ENCODE measurements at regions not wholly inside any gene's neighbourhood (a gene's known extent, or its start where the extent isn't known, plus 50 kb on each side); places are given as distances from the start of the nearest gene placed in this dataset.
"Not testable (repeated sequence)": the region's sequence is repeated elsewhere in the genome, so short reads cannot be mapped to it uniquely, and the experiment has no call there.

DNA sequence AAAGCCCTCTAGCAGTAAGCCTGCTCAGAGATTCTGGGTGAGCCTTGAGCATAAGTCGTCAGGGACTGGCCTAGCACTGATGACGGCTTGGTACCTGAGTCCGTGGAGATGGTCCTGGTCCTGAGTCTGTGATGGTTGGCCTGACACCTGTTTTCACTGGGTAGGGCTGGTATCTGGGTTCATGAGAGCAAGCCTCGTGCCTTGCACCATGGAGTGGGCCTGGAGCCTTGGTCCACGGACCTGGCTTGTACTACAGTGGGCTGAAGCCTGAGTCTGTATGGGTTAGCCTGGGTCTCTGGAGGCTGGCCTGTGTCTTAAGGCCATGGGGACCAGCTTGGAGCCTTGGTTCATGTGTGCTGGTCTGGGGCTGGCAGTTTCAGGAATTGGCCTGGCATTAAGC, 310.3 kb upstream of the ISL1 start:
- H3K27me3 ChIP-seq = no peaks in the 10 kb centered on the region
- H3K9me3 ChIP-seq = no peaks in the 10 kb centered on the region; the same call in 1 of the 2 replicates
- no peak overlapping the region for H3K4me3 ChIP-seq
- no peak for DNase-seq
- H3K36me3 ChIP-seq = no peaks in the 10 kb centered on the region

DNA sequence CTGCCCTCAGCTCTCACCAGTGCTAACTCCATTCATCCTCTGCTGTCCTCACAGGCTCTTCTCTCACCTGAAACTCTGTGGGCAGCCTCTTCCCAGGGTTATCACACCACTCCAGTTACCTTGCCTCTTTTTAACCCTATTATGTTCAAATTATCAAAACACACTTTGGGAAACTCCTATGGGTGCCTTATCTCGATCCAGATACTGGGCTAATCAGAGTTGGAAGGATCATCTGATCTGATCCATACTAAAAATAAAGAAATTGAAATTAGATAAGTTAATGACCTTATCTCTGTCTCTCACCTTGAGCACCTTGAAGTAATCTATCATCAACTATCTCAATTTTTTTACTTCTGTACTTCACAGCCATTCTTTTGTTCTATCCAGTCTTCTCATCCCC, 300.5 kb upstream of the ISL1 start:
- no peak for DNase-seq
- Histone ChIP-seq H3K9me3 (no peaks in the 10 kb centered on the region), H3K36me3 (no peaks in the 10 kb centered on the region), H3K27me3 (no peaks in the 10 kb centered on the region), H3K4me3 (no peak overlapping the region)

DNA sequence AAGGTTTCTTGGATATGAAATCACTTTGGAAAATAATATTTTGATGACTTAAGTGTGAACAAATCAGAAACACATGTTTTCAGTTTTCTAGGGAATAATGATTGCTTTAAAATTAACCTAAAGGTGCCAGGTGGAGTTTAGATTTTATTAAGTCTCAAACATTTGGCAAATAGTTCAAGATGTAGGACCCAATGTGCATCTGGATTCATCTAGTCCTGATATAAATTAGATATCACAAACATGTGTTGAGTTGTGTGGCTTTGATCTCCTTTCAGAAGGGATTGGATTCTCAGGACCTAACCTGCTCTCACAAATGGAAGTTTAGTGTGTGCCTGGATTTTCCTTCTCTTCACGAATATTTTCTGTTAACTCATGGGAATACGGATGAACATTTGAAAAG, 291.4 kb upstream of the ISL1 start:
- Histone ChIP-seq H3K9me3 (no peaks in the 10 kb centered on the region), H3K27me3 (no peaks in the 10 kb centered on the region; the same call in 1 of the 2 replicates), H3K4me3 (no peak overlapping the region), H3K36me3 (no peaks in the 10 kb centered on the region)
- no peak for DNase-seq

DNA sequence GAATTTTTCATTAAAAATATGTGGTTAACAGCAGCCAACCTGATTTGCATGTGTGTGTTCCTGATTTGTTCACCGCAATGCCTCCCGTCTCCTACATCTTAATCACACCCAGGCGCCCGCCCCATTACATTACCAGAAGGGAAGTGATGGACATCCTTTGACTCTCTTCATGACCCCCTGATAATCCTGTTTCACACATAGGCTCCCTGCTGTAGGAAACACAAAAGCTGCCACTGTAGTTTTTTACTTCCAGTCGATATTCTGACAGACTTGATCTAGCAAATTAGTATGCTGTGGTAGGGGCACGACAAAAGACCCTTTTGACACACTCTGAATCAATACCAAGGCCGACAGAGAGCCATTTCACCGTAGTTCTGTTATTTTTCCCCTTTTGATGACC, 287.8 kb upstream of the ISL1 start:
- no peak for DNase-seq
- no peaks in the 10 kb centered on the region for H3K36me3 ChIP-seq
- H3K27me3 ChIP-seq = no peaks in the 10 kb centered on the region; the same call in 1 of the 2 replicates
- H3K9me3 ChIP-seq = no peaks in the 10 kb centered on the region
- H3K4me3 ChIP-seq = no peak overlapping the region

DNA sequence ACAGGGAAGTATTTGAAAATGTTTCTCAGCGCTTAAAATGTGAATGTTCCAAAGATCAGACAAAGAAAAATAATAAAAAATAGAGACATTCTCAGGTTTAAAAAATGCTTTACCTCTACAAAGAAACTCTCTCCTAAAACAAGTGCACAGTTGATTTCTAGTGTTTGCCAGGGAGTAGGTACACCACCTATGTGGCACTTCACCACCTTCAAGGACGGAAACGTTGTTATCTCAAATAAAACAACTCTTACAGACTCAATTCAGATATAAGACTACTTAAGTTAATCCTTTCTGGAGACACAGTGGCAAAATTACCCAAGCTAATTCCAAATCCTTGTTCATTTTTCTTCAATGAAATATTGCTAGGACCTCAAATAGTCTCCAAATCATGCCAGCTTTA, 286.4 kb upstream of the ISL1 start:
- Histone ChIP-seq H3K9me3 (no peaks in the 10 kb centered on the region), H3K36me3 (no peaks in the 10 kb centered on the region), H3K27me3 (no peaks in the 10 kb centered on the region; the same call in 1 of the 2 replicates), H3K4me3 (no peak overlapping the region)
- no peak for DNase-seq

DNA sequence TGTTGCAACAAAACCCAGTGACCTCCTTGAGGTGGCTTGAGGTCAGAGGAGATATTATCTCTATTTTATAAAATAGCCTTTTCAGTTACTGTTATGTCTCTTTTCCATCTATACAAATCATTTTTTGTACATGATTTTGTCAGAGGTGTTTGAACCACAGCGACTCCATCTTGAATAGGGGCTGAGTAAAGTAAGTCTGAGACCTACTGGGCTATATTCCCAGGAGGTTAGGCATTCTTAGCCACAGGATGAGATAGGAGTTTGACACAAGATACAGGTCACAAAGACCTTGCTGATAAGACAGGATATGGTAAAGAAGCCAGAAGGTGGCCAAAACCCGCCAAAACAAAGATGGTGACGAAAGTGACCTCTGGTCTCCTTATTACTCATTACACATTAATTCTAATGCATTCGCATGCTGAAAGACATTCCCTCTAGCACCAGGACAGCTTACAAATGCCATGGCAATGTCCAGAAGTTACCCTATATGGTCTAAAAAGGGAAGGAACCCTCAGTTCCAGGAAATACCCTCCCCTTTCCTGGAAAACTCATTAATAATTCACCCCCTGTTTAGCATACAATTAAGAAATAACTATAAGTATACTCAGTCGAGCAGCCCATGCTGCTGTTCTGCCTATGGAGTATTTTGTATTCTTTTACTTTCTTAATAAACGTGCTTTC, 283.9 kb upstream of the ISL1 start:
- no peaks in the 10 kb centered on the region for H3K27me3 ChIP-seq
- DNase-seq = no peak
- no peaks in the 10 kb centered on the region for H3K36me3 ChIP-seq
- H3K9me3 ChIP-seq = no peaks in the 10 kb centered on the region
- H3K4me3 ChIP-seq = no peak overlapping the region

DNA sequence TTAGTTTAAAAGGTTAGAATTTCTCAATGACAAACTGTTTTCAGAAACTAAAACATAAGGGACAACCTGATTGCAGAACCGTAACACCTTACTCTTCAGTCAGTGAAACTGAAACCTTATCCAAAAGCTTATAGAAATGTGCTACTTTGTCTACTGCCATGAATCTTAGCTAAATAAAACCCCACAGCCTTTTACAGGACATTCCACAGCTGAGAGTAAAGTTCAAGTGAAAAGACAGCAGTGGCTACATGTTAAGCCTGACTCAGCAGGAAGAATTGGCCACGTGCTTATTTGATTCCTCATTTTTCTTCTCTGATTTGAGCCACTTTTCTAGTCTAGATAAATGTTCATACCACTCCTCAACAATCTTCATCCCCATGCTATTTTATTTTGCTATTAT, 278.7 kb upstream of the ISL1 start:
- Histone ChIP-seq H3K9me3 (no peaks in the 10 kb centered on the region), H3K27me3 (no peaks in the 10 kb centered on the region), H3K4me3 (no peak overlapping the region), H3K36me3 (no peaks in the 10 kb centered on the region)
- DNase-seq = no peak

DNA sequence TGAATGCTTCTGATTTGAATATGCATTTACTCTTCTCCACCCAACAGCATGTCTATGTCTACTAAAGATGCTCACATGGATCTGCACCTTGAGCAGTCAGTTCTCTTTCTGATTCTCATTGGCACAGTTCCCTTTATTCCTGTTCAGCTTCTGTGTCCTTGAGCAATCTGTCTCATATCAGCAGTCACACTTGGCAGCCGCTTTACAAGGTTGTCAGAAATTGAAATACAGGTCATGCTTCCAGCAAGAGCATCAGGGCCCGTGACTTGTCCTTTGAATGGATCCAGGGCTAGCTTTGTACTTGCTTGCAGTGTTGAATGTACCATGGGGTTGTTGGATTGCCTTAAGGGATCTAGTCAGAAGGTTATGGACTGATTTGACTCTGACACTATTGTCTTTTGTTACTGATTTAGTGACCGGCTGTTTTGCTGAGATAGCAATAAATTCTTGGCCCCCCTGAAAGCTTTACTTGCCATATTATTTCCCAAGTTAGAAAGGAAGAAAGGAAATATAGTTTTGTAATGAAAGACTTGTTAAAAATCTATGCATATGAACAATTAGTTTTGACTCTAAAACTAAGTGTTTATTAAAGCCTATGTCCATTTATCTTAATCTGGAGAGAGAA, 273.4 kb upstream of the ISL1 start:
- H3K36me3 ChIP-seq = no peaks in the 10 kb centered on the region
- no peaks in the 10 kb centered on the region for H3K27me3 ChIP-seq
- H3K4me3 ChIP-seq = no peak overlapping the region
- H3K9me3 ChIP-seq = no peaks in the 10 kb centered on the region
- DNase-seq = no peak

DNA sequence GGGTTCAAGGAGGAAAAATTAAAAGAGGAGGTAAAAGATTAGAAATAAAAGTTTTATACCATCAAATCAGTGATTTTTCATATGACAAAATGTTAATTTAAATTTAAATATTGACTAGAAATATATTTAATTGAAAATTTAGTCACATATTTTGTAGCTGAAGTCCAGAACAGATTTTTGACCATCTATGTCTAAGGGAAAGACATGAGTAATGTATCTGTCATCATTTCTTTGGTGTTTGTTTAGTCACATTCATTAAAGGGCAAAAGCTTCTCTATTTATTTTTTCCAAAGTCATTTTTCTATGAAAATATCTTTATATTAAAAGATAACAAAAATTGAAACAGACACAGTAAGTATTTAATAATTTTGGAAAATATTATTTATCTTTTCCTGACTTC, 252.0 kb upstream of the ISL1 start:
- Histone ChIP-seq H3K9me3 (no peaks in the 10 kb centered on the region), H3K27me3 (no peaks in the 10 kb centered on the region), H3K36me3 (no peaks in the 10 kb centered on the region), H3K4me3 (no peak overlapping the region)
- DNase-seq = no peak

DNA sequence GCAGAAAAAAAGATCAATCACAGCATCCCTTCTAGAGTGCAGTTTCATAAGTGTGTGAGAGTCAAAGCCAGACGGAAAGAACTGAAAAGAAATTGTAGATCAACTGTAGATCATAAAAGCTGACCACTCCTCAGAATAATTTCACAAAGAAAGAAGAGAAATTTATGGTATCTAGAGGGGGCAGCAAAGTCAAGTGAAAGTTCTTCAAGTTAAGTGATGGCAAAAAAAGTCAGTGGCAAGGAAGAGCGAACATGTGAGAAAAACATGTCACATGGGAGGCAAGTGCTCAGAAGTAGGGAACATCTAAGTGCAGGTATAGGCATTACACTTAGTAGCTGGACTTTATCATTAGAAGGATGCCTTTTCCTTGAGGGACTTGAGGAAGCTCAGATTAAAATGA, 245.1 kb upstream of the ISL1 start:
- no peak overlapping the region for H3K4me3 ChIP-seq
- no peak for DNase-seq
- H3K27me3 ChIP-seq = no peaks in the 10 kb centered on the region
- H3K9me3 ChIP-seq = no peaks in the 10 kb centered on the region
- no peaks in the 10 kb centered on the region for H3K36me3 ChIP-seq

DNA sequence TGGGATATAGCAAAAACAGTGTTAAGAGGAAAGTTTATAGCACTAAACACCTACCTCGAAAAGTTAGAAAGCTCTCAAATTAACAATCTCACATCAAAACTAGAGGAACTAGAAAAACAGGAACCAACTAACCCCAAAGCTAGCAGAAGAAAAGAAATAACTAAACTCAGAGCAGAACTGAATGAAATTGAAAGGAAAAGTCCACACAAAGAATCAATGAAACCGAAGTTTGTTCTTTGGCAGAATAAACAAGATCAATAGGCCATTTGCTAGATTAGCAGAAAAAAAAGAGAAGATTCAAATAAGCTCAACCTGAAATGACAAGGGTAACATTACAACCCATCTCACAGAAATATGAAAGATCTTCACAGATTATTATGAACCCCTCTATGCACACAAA, 234.8 kb upstream of the ISL1 start:
- Histone ChIP-seq H3K27me3 (no peaks in the 10 kb centered on the region), H3K36me3 (no peaks in the 10 kb centered on the region), H3K4me3 (no peak overlapping the region), H3K9me3 (no peaks in the 10 kb centered on the region)
- DNase-seq = no peak

DNA sequence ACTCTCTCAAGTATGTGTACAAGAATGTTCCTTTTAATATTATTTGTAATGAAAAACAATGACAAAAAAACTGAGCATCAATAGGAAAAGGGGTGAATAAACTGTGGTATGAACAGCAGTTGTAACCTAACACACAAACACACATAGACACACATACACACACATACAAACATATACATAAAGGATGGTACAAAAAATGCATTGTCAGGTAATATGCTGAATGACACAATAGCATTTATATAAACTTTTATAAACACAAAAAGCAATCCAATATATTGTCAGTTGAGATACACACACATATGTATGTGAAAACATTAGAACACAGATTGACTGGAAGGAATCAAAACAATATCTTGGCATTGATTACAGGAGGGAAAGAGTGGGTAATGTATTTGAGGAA, 227.0 kb upstream of the ISL1 start:
- H3K36me3 ChIP-seq = no peaks in the 10 kb centered on the region
- no peak for DNase-seq
- no peak overlapping the region for H3K4me3 ChIP-seq
- H3K9me3 ChIP-seq = no peaks in the 10 kb centered on the region
- no peaks in the 10 kb centered on the region for H3K27me3 ChIP-seq

DNA sequence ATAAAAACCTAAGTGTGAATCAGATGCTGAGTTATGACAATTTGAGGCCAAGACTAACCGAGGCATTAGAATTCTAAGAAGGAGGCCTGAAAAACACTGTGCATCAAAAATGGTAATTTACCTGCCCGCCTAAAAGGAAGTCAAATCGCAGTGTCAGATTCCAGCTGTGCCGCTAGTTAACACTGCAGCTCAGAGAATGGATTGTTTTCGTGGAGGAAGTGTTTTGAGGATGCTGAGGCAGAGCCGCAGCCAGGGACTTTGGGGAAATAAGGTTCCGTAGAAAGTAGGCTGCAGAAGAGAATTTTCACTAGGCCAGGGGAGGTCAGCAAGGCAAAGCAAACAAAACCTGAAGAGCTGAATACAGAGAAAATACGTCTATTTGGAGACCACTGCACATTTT, 226.4 kb upstream of the ISL1 start:
- DNase-seq = no peak
- Histone ChIP-seq H3K36me3 (no peaks in the 10 kb centered on the region), H3K4me3 (no peak overlapping the region), H3K27me3 (no peaks in the 10 kb centered on the region), H3K9me3 (no peaks in the 10 kb centered on the region)

DNA sequence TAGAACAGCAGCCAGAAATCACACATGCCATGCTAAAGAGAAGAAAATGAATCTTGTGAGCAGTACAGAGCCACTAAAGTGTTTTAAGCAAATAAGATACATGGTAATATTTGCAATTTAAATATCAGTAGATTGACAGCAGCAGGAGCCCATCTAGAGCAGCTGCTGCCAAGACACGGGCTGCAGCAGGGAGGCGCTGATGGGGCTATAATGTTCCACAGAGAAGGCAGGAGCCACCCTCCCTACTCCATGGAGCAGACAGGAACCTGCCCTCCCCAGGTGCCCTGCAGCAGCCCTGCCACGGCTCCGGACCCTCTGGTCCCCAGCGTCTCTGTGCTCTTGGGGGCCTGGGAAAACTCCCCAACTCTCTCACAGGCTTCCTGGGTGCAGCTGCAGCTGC, 224.1 kb upstream of the ISL1 start:
- H3K4me3 ChIP-seq = no peak overlapping the region
- no peaks in the 10 kb centered on the region for H3K9me3 ChIP-seq
- no peak for DNase-seq
- H3K27me3 ChIP-seq = no peaks in the 10 kb centered on the region
- H3K36me3 ChIP-seq = no peaks in the 10 kb centered on the region

DNA sequence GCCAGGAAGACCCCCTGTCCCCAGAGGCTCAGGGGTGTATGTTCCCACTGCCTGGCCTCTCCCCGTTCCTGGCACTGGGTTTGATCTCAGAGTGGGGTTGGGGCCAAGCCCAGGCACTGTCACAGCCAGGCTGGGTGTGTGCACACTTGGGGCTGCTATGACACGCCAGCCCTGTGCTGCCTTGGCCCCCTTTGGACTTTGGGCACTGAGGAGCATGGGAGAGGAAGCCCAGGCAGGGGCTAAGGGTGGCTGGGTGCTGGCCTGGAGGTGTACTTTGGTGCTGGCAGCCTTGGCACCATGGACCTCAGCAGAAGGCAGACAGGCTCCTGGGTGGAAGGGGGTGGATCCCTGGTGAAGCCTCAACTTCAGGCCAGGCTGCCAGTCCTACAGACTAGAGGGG, 223.6 kb upstream of the ISL1 start:
- no peaks in the 10 kb centered on the region for H3K36me3 ChIP-seq
- no peak for DNase-seq
- H3K27me3 ChIP-seq = no peaks in the 10 kb centered on the region
- H3K4me3 ChIP-seq = no peak overlapping the region
- H3K9me3 ChIP-seq = no peaks in the 10 kb centered on the region

DNA sequence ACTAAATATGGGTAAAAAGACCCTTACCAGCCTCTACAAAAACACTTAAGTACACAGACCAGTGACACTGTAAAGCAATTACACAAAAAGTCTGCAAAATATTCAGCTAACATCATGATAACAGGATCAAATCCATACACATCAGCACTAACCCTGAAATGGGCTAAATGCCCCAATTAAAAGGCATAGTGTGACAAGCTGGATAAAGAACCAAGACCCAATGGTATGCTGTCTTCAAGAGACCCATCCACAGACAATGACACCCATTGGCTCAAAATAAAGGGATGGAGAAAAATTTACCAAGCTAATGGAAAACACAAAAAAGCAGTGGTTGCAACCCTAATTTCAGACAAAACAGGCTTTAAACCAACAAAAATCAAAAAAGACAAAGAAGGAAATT, 221.0 kb upstream of the ISL1 start:
- no peak for DNase-seq
- Histone ChIP-seq H3K4me3 (no peak overlapping the region), H3K9me3 (no peaks in the 10 kb centered on the region), H3K27me3 (no peaks in the 10 kb centered on the region), H3K36me3 (no peaks in the 10 kb centered on the region)

DNA sequence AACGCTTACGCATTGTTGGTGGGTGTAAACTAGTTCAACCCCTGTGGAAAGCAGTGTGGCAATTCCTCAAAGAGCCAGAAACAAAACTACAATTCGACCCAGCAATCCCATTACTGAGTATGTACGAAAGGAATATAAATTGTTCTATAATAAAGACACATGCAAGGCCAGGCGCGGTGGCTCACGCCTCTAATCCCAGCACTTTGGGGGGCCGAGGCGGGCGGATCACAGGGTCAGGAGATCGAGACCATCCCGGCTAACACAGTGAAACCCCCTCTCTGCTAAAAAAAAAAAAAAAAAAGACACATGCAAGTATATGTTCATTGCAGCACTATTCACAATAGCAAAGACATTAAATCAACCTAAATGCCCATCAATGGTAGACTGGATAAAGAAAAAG, 217.6 kb upstream of the ISL1 start:
- H3K9me3 ChIP-seq, H3K27me3 ChIP-seq, H3K4me3 ChIP-seq, DNase-seq, H3K36me3 ChIP-seq: not testable (repeated sequence)

DNA sequence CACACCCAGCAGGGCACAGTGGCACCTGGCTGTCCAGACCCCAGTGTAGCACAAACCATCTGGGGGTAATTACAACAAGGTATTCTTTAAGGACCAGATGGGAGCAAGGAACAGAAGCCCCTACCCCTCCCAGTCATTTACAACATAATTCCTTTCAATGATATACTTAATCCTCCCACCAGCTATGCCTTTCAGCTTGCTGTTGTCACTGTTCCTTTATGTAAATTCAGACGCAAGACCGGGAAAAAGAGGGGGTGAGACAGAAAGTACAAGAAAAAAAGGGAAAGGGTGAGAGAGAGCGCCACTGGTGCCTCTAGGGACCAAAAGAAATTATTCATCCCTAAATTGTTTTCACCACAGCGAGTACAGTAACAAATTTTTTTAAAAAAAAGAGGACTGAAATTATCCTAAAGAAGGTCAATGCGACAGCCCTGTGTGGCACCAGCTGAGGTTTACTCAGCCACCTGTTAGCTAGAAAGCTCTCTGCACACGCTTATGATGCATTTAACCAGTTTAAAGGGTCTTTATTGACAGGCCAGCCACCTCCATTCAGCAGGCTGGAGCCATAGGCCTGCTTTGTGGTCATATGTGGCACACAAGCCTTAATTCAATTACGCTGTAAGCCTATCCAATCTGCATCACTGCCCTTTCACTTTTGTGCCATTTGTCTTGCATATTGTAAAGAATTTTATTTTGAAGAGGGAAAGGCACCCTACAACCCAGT, 210.2 kb upstream of the ISL1 start:
- Histone ChIP-seq H3K4me3 (no peak overlapping the region), H3K36me3 (no peaks in the 10 kb centered on the region), H3K9me3 (no peaks in the 10 kb centered on the region), H3K27me3 (no peaks in the 10 kb centered on the region)
- DNase-seq = no peak
